ENCODE measurements at regions not wholly inside any gene's neighbourhood (a gene's known extent, or its start where the extent isn't known, plus 50 kb on each side); places are given as distances from the start of the nearest gene placed in this dataset.

- H3K9me3 ChIP-seq (ENCODE audit: control insufficient read depth, low read length): peaks cover 4% of the 10 kb centered on the region
- H3K27ac ChIP-seq (ENCODE audit: insufficient read depth, low read length, poor library complexity, severe bottlenecking): no peak overlapping the region
- no peaks in the 10 kb centered on the region for H3K36me3 ChIP-seq (ENCODE audit: control insufficient read depth, insufficient read depth, low read length)
- no peak overlapping the region for H3K4me3 ChIP-seq (ENCODE audit: insufficient read depth, low read depth, low read length, poor library complexity, severe bottlenecking)
- no peak for DNase-seq
- no peaks in the 10 kb centered on the region for H3K27me3 ChIP-seq (replicated peaks; ENCODE audit: control insufficient read depth, insufficient read depth, low read length, poor library complexity, severe bottlenecking)
- no peaks in the 10 kb centered on the region for H3K4me1 ChIP-seq (ENCODE audit: control insufficient read depth, insufficient read depth, low read length, poor library complexity, severe bottlenecking)
Measured at GRCh38 chr6:145451029-145451428, 284.3 kb downstream of the EPM2A start.

- H3K36me3 ChIP-seq (ENCODE audit: control insufficient read depth, insufficient read depth, low read length): no peaks in the 10 kb centered on the region
- H3K27ac ChIP-seq (ENCODE audit: insufficient read depth, low read length, poor library complexity, severe bottlenecking): no peak overlapping the region
- DNase-seq: no peak
Measured at GRCh38 chr6:145453376-145453775, 281.9 kb downstream of the EPM2A start.

GRCh38 chr6:145454006-145454405 lies 281.3 kb downstream of the EPM2A start:
- Histone ChIP-seq H3K4me3 (ENCODE audit: insufficient read depth, low read depth, low read length, poor library complexity, severe bottlenecking) (no peak overlapping the region), H3K27me3 (replicated peaks; ENCODE audit: control insufficient read depth, insufficient read depth, low read length, poor library complexity, severe bottlenecking) (no peaks in the 10 kb centered on the region), H3K36me3 (ENCODE audit: control insufficient read depth, insufficient read depth, low read length) (no peaks in the 10 kb centered on the region), H3K9me3 (ENCODE audit: control insufficient read depth, low read length) (no peaks in the 10 kb centered on the region), H3K27ac (ENCODE audit: insufficient read depth, low read length, poor library complexity, severe bottlenecking) (no peak overlapping the region), H3K4me1 (ENCODE audit: control insufficient read depth, insufficient read depth, low read length, poor library complexity, severe bottlenecking) (no peaks in the 10 kb centered on the region)
- DNase-seq: no peak

More at GRCh38 chr6:145453376-145453775, 281.9 kb downstream of the EPM2A start:
- H3K4me1 ChIP-seq (ENCODE audit: control insufficient read depth, insufficient read depth, low read length, poor library complexity, severe bottlenecking): no peaks in the 10 kb centered on the region
- H3K9me3 ChIP-seq (ENCODE audit: control insufficient read depth, low read length): no peaks in the 10 kb centered on the region
- H3K4me3 ChIP-seq (ENCODE audit: insufficient read depth, low read depth, low read length, poor library complexity, severe bottlenecking): no peak overlapping the region
- H3K27me3 ChIP-seq (replicated peaks; ENCODE audit: control insufficient read depth, insufficient read depth, low read length, poor library complexity, severe bottlenecking): no peaks in the 10 kb centered on the region

GRCh38 chr6:145457556-145457955 lies 277.8 kb downstream of the EPM2A start:
- H3K27ac ChIP-seq (ENCODE audit: insufficient read depth, low read length, poor library complexity, severe bottlenecking): no peak overlapping the region
- no peaks in the 10 kb centered on the region for H3K27me3 ChIP-seq (replicated peaks; ENCODE audit: control insufficient read depth, insufficient read depth, low read length, poor library complexity, severe bottlenecking)
- H3K4me1 ChIP-seq (ENCODE audit: control insufficient read depth, insufficient read depth, low read length, poor library complexity, severe bottlenecking): no peaks in the 10 kb centered on the region
- DNase-seq: no peak
- H3K36me3 ChIP-seq (ENCODE audit: control insufficient read depth, insufficient read depth, low read length): no peaks in the 10 kb centered on the region
- H3K9me3 ChIP-seq (ENCODE audit: control insufficient read depth, low read length): no peaks in the 10 kb centered on the region
- no peak overlapping the region for H3K4me3 ChIP-seq (ENCODE audit: insufficient read depth, low read depth, low read length, poor library complexity, severe bottlenecking)

GRCh38 chr6:145468534-145468933 lies 266.8 kb downstream of the EPM2A start:
- no peak for DNase-seq
- no peaks in the 10 kb centered on the region for H3K4me1 ChIP-seq (ENCODE audit: control insufficient read depth, insufficient read depth, low read length, poor library complexity, severe bottlenecking)
- H3K27me3 ChIP-seq (replicated peaks; ENCODE audit: control insufficient read depth, insufficient read depth, low read length, poor library complexity, severe bottlenecking): no peaks in the 10 kb centered on the region
- H3K9me3 ChIP-seq (ENCODE audit: control insufficient read depth, low read length): no peaks in the 10 kb centered on the region
- no peaks in the 10 kb centered on the region for H3K36me3 ChIP-seq (ENCODE audit: control insufficient read depth, insufficient read depth, low read length)
- H3K4me3 ChIP-seq (ENCODE audit: insufficient read depth, low read depth, low read length, poor library complexity, severe bottlenecking): no peak overlapping the region
- H3K27ac ChIP-seq (ENCODE audit: insufficient read depth, low read length, poor library complexity, severe bottlenecking): no peak overlapping the region

- Histone ChIP-seq H3K36me3 (ENCODE audit: control insufficient read depth, insufficient read depth, low read length) (no peaks in the 10 kb centered on the region), H3K4me3 (ENCODE audit: insufficient read depth, low read depth, low read length, poor library complexity, severe bottlenecking) (no peak overlapping the region), H3K27ac (ENCODE audit: insufficient read depth, low read length, poor library complexity, severe bottlenecking) (no peak overlapping the region), H3K4me1 (ENCODE audit: control insufficient read depth, insufficient read depth, low read length, poor library complexity, severe bottlenecking) (no peaks in the 10 kb centered on the region), H3K9me3 (ENCODE audit: control insufficient read depth, low read length) (no peaks in the 10 kb centered on the region), H3K27me3 (replicated peaks; ENCODE audit: control insufficient read depth, insufficient read depth, low read length, poor library complexity, severe bottlenecking) (no peaks in the 10 kb centered on the region)
- DNase-seq: no peak
Measured at GRCh38 chr6:145469021-145469420, 266.3 kb downstream of the EPM2A start.

GRCh38 chr6:145475794-145476396 lies 259.4 kb downstream of the EPM2A start:
- no peaks in the 10 kb centered on the region for H3K36me3 ChIP-seq (ENCODE audit: control insufficient read depth, insufficient read depth, low read length)
- H3K9me3 ChIP-seq (ENCODE audit: control insufficient read depth, low read length): peaks cover 4% of the 10 kb centered on the region
- H3K4me1 ChIP-seq (ENCODE audit: control insufficient read depth, insufficient read depth, low read length, poor library complexity, severe bottlenecking): no peaks in the 10 kb centered on the region
- no peaks in the 10 kb centered on the region for H3K27me3 ChIP-seq (replicated peaks; ENCODE audit: control insufficient read depth, insufficient read depth, low read length, poor library complexity, severe bottlenecking)
- DNase-seq: no peak
- H3K27ac ChIP-seq (ENCODE audit: insufficient read depth, low read length, poor library complexity, severe bottlenecking): no peak overlapping the region
- H3K4me3 ChIP-seq (ENCODE audit: insufficient read depth, low read depth, low read length, poor library complexity, severe bottlenecking): no peak overlapping the region

GRCh38 chr6:145480024-145480423 lies 255.3 kb downstream of the EPM2A start:
- Histone ChIP-seq H3K4me3 (ENCODE audit: insufficient read depth, low read depth, low read length, poor library complexity, severe bottlenecking) (no peak overlapping the region), H3K4me1 (ENCODE audit: control insufficient read depth, insufficient read depth, low read length, poor library complexity, severe bottlenecking) (no peaks in the 10 kb centered on the region), H3K27me3 (replicated peaks; ENCODE audit: control insufficient read depth, insufficient read depth, low read length, poor library complexity, severe bottlenecking) (no peaks in the 10 kb centered on the region), H3K36me3 (ENCODE audit: control insufficient read depth, insufficient read depth, low read length) (no peaks in the 10 kb centered on the region), H3K9me3 (ENCODE audit: control insufficient read depth, low read length) (peaks cover 4% of the 10 kb centered on the region), H3K27ac (ENCODE audit: insufficient read depth, low read length, poor library complexity, severe bottlenecking) (no peak overlapping the region)
- DNase-seq: no peak

- no peak overlapping the region for H3K27ac ChIP-seq (ENCODE audit: insufficient read depth, low read length, poor library complexity, severe bottlenecking)
- H3K9me3 ChIP-seq (ENCODE audit: control insufficient read depth, low read length): no peaks in the 10 kb centered on the region
- H3K36me3 ChIP-seq (ENCODE audit: control insufficient read depth, insufficient read depth, low read length): no peaks in the 10 kb centered on the region
- no peak for DNase-seq
- H3K4me3 ChIP-seq (ENCODE audit: insufficient read depth, low read depth, low read length, poor library complexity, severe bottlenecking): no peak overlapping the region
- no peaks in the 10 kb centered on the region for H3K27me3 ChIP-seq (replicated peaks; ENCODE audit: control insufficient read depth, insufficient read depth, low read length, poor library complexity, severe bottlenecking)
- no peaks in the 10 kb centered on the region for H3K4me1 ChIP-seq (ENCODE audit: control insufficient read depth, insufficient read depth, low read length, poor library complexity, severe bottlenecking)
Measured at GRCh38 chr6:145483191-145483996, 251.9 kb downstream of the EPM2A start.

- Histone ChIP-seq H3K4me3 (ENCODE audit: insufficient read depth, low read depth, low read length, poor library complexity, severe bottlenecking) (no peak overlapping the region), H3K4me1 (ENCODE audit: control insufficient read depth, insufficient read depth, low read length, poor library complexity, severe bottlenecking) (no peaks in the 10 kb centered on the region), H3K27ac (ENCODE audit: insufficient read depth, low read length, poor library complexity, severe bottlenecking) (no peak overlapping the region), H3K9me3 (ENCODE audit: control insufficient read depth, low read length) (no peaks in the 10 kb centered on the region), H3K36me3 (ENCODE audit: control insufficient read depth, insufficient read depth, low read length) (no peaks in the 10 kb centered on the region), H3K27me3 (replicated peaks; ENCODE audit: control insufficient read depth, insufficient read depth, low read length, poor library complexity, severe bottlenecking) (no peaks in the 10 kb centered on the region)
- no peak for DNase-seq
Measured at GRCh38 chr6:145485288-145485687, 250.0 kb downstream of the EPM2A start.

All from effector memory CD4-positive, alpha-beta T cell (primary cell).